ENCODE measurements at regions not wholly inside any gene's neighbourhood (a gene's known extent, or its start where the extent isn't known, plus 50 kb on each side); places are given as distances from the start of the nearest gene placed in this dataset.

GRCh38 chr1:234710936-234711724, 101.2 kb upstream of the IRF2BP2 start:
- CTCF ChIA-PET, result no interaction called here
- no TSS peak for BruUV-seq (replicated peaks)
- Histone ChIP-seq H3K9ac (ENCODE audit: low read length) (no peak overlapping the region), H3K27ac (ENCODE audit: low read depth, low read length) (no peak overlapping the region), H3K4me1 (ENCODE audit: control insufficient read depth in 1 of 2, insufficient read depth in 2 of 2, low read length in 2 of 2) (no peaks in the 10 kb centered on the region), H3K9me3 (ENCODE audit: control insufficient read depth in 1 of 2, insufficient read depth in 1 of 2, low read depth in 1 of 2, low read length in 2 of 2) (no peaks in the 10 kb centered on the region), H4K20me1 (ENCODE audit: insufficient read depth) (no peaks in the 10 kb centered on the region), H3K4me3 (replicated peaks in 1 of 2; ENCODE audit: low read depth in 1 of 2, low read length in 2 of 2) (no peak overlapping the region), H3K4me2 (ENCODE audit: low read length) (no peak overlapping the region), H3K36me3 (ENCODE audit: control insufficient read depth in 1 of 2, insufficient read depth in 2 of 2, low read length in 2 of 2) (no peaks in the 10 kb centered on the region), H3K9me2 (ENCODE audit: insufficient read depth) (no peaks in the 10 kb centered on the region), H2AFZ (ENCODE audit: low read depth, low read length, poor library complexity, severe bottlenecking) (no peak overlapping the region), H3K79me2 (ENCODE audit: insufficient read depth, low read length) (no peaks in the 10 kb centered on the region), H3K27me3 (ENCODE audit: insufficient read depth, low read length) (no peaks in the 10 kb centered on the region)
- ATAC-seq (no peak), DNase-seq (ENCODE audit: low read depth, low spot score) (no peak)
- TF ChIP-seq ZBTB33 (IDR thresholded peaks at IDR 0.05; ENCODE audit: extremely low read depth, insufficient replicate concordance, low read length) (no peak), SP1 (IDR thresholded peaks at IDR 0.05; ENCODE audit: low read depth) (no peak), REST (IDR thresholded peaks at IDR 0.05; ENCODE audit: low read depth) (no peak), ATF3 (IDR thresholded peaks at IDR 0.05) (no peak), EZH2 (IDR thresholded peaks at IDR 0.05) (no peak), MAX (IDR thresholded peaks at IDR 0.05) (no peak), SIN3A (IDR thresholded peaks at IDR 0.05; ENCODE audit: low read depth) (no peak), CTCF (IDR thresholded peaks at IDR 0.05 in 2 of 3, conservative IDR thresholded peaks at IDR 0.05 in 1 of 3; ENCODE audit: borderline replicate concordance in 1 of 3, insufficient read depth in 1 of 3, low read depth in 2 of 3, low read length in 2 of 3) (no peak), TCF7L2 (IDR thresholded peaks at IDR 0.05; ENCODE audit: borderline replicate concordance, extremely low read depth, insufficient read depth, insufficient read length) (no peak), FOSL1 (IDR thresholded peaks at IDR 0.05; ENCODE audit: low read depth) (no peak), ZFX (IDR thresholded peaks at IDR 0.05) (no peak), EZH2phosphoT487 (IDR thresholded peaks at IDR 0.05; ENCODE audit: borderline replicate concordance) (no peak), SRF (IDR thresholded peaks at IDR 0.05; ENCODE audit: low read depth) (no peak), ELF1 (IDR thresholded peaks at IDR 0.05; ENCODE audit: borderline replicate concordance, low read depth) (no peak), POLR2A (IDR thresholded peaks at IDR 0.05; ENCODE audit: borderline replicate concordance, extremely low read depth, insufficient read depth, insufficient read length) (no peak), CEBPB (IDR thresholded peaks at IDR 0.05; ENCODE audit: low read depth) (no peak), CBX3 (IDR thresholded peaks at IDR 0.05; ENCODE audit: low read depth) (no peak), RAD21 (IDR thresholded peaks at IDR 0.05; ENCODE audit: low read depth) (no peak), EGR1 (IDR thresholded peaks at IDR 0.05; ENCODE audit: low read depth) (no peak)
- POLR2A ChIA-PET, result interaction anchor here (0.7 kb wide), 1 partner anchor 13 kb away, joined by 3 read pairs; no protein-coding TSS in a partner anchor
- intact Hi-C loops (cut with micrococcal nuclease), result no loop called here
- RAD21 ChIA-PET (ENCODE audit: low non-redundant PET in 1 of 2, low total read pairs in 2 of 2, uncharacterized antibody in 2 of 2, unreplicated experiment in 2 of 2), result no interaction called here
